PC-9 (cell line): ENCODE measurements at regions not wholly inside any gene's neighbourhood (a gene's known extent, or its start where the extent isn't known, plus 50 kb on each side); places are given as distances from the start of the nearest gene placed in this dataset.

Experiments
- BruUV-seq: library from RNA; stranded (reverse); fragments of 400-500 nt; replicated peaks from 2 replicates; lab custom pipeline; 2021; lab: Mats Ljungman, UMichigan
- CTCF ChIA-PET: fragments of 300-600 bp; sonication (Branson Sonifier 250); formaldehyde crosslinking; loops from one replicate; lab custom pipeline; 2022; ENCODE audit warnings: antibody characterized with exemption; lab: Charles Lee
- POLR2A ChIA-PET: fragments of 300-600 bp; sonication (Branson Sonifier 250); formaldehyde crosslinking; loops from one replicate; lab custom pipeline; 2022; ENCODE audit warnings: antibody characterized with exemption; ENCODE audit not compliant: unreplicated experiment; lab: Charles Lee
- DNase-seq, 2 experiments: peaks; one replicate each; pipeline versions ENCODE4 v3.0.0 to v3.0.0-alpha.2; 2015 to 2022; ENCODE audit warnings: mixed read lengths in 1 of 2
- H2AFZ ChIP-seq: fragments of 200-600 bp; sonication (generic); 2 replicates; pipeline ENCODE4 v1.8.1; 2017; ENCODE audit warnings: antibody characterized with exemption
- H3F3A ChIP-seq: fragments of 200-600 bp; sonication (generic); 2 replicates; pipeline ENCODE4 v1.8.1; 2017; ENCODE audit warnings: antibody characterized with exemption, mild to moderate bottlenecking, low read depth; ENCODE audit not compliant: insufficient read depth
- H3K27ac ChIP-seq: fragments of 200-600 bp; sonication (generic); 2 replicates; pipeline ENCODE4 v1.6.1; 2016; ENCODE audit warnings: mixed run types
- H3K27me3 ChIP-seq: fragments of 200-600 bp; sonication (generic); 2 replicates; pipeline ENCODE4 v1.6.1; 2016; ENCODE audit warnings: low read depth, mixed run types; ENCODE audit not compliant: insufficient read depth
- H3K36me3 ChIP-seq: fragments of 200-600 bp; sonication (generic); 2 replicates; pipeline ENCODE4 v1.6.1; 2016; ENCODE audit warnings: low read depth, mixed run types
- H3K4me1 ChIP-seq: fragments of 200-600 bp; sonication (generic); replicated peaks from 2 replicates; pipeline ENCODE4 v1.6.1; 2016; ENCODE audit warnings: mixed run types; ENCODE audit not compliant: insufficient read depth
- H3K4me2 ChIP-seq: fragments of 200-600 bp; sonication (generic); 2 replicates; pipeline ENCODE4 v1.6.1; 2017; ENCODE audit warnings: mixed run types
- H3K4me3 ChIP-seq: fragments of 200-600 bp; sonication (generic); 2 replicates; pipeline ENCODE4 v1.6.1; 2016; ENCODE audit warnings: mixed run types
- H3K79me2 ChIP-seq: fragments of 200-600 bp; sonication (generic); 2 replicates; pipeline ENCODE4 v1.6.1; 2017; ENCODE audit warnings: low read depth, mixed run types
- H3K9me2 ChIP-seq: fragments of 200-600 bp; sonication (generic); 2 replicates; pipeline ENCODE4 v1.8.1; 2017; ENCODE audit warnings: mild to moderate bottlenecking; ENCODE audit not compliant: insufficient read depth
- H3K9me3 ChIP-seq: fragments of 200-600 bp; sonication (generic); 2 replicates; pipeline ENCODE4 v1.8.1; 2016; ENCODE audit warnings: low read depth; ENCODE audit not compliant: insufficient read depth
- H4K20me1 ChIP-seq: fragments of 200-600 bp; sonication (generic); 2 replicates; pipeline ENCODE4 v1.8.1; 2017; ENCODE audit not compliant: insufficient read depth
- CTCF ChIP-seq: fragments of 200-600 bp; sonication (generic); conservative IDR thresholded peaks from 2 replicates; pipeline ENCODE4 v1.6.1; 2017; ENCODE audit warnings: mixed run types, antibody characterized with exemption, mild to moderate bottlenecking, moderate library complexity
- EZH2 ChIP-seq: fragments of 200-600 bp; sonication (generic); IDR thresholded peaks from 2 replicates; pipeline ENCODE4 v1.8.0; 2017; ENCODE audit warnings: antibody characterized with exemption, low read depth
- intact Hi-C: fragments of 100-400 bp; cut with micrococcal nuclease; formaldehyde crosslinking; loops from one replicate; pipeline ENCODE4 v1.10.0; 2022; ENCODE audit not compliant: unreplicated experiment

- CTCF ChIA-PET, result no interaction called here
- no TSS peak for BruUV-seq
- no peaks in the 10 kb centered on the region for H3K9me2 ChIP-seq
- TF ChIP-seq EZH2, result no peak
- TF ChIP-seq CTCF, result no peak
- no peak overlapping the region for H2AFZ ChIP-seq
- intact Hi-C loops, result no loop called here
- H4K20me1 ChIP-seq, result no peaks in the 10 kb centered on the region
- POLR2A ChIA-PET, result no interaction called here
- no peaks in the 10 kb centered on the region for H3K9me3 ChIP-seq
- H3K36me3 ChIP-seq, result no peaks in the 10 kb centered on the region
- no peaks in the 10 kb centered on the region for H3K4me1 ChIP-seq
- H3K4me2 ChIP-seq, result no peak overlapping the region
- no peak overlapping the region for H3K27ac ChIP-seq
- peaks cover 85% of the 10 kb centered on the region for H3K27me3 ChIP-seq
- H3F3A ChIP-seq, result no peaks in the 10 kb centered on the region
- no peak for DNase-seq
- H3K79me2 ChIP-seq, result no peaks in the 10 kb centered on the region
- H3K4me3 ChIP-seq, result no peak overlapping the region
These were observed 177.7 kb downstream of the DLL1 start for GRCh38 chr6:170113141-170113540.

GRCh38 chr6:170112583-170112860, 178.4 kb downstream of the DLL1 start:
- Histone ChIP-seq H3K4me2 (no peak overlapping the region), H3F3A (no peaks in the 10 kb centered on the region), H3K9me2 (no peaks in the 10 kb centered on the region), H3K4me3 (no peak overlapping the region), H3K36me3 (no peaks in the 10 kb centered on the region), H3K9me3 (no peaks in the 10 kb centered on the region), H4K20me1 (no peaks in the 10 kb centered on the region), H2AFZ (no peak overlapping the region), H3K27me3 (peaks cover 86% of the 10 kb centered on the region), H3K27ac (no peak overlapping the region), H3K4me1 (no peaks in the 10 kb centered on the region), H3K79me2 (no peaks in the 10 kb centered on the region)
- intact Hi-C loops, result no loop called here
- DNase-seq, result no peak
- ChIA-PET POLR2A (no interaction called here), CTCF (no interaction called here)
- TF ChIP-seq CTCF (no peak), EZH2 (no peak)
- BruUV-seq, result no TSS peak

GRCh38 chr6:170111816-170112582, 178.9 kb downstream of the DLL1 start:
- no TSS peak for BruUV-seq
- H3K9me3 ChIP-seq, result no peaks in the 10 kb centered on the region
- no peak overlapping the region for H3K4me3 ChIP-seq
- no peak for DNase-seq
- ChIA-PET POLR2A (no interaction called here), CTCF (no interaction called here)
- intact Hi-C loops, result no loop called here
- H4K20me1 ChIP-seq, result no peaks in the 10 kb centered on the region
- H3F3A ChIP-seq, result no peaks in the 10 kb centered on the region
- TF ChIP-seq EZH2 (no peak), CTCF (no peak)
- no peak overlapping the region for H3K4me2 ChIP-seq
- peaks cover 86% of the 10 kb centered on the region for H3K27me3 ChIP-seq
- no peaks in the 10 kb centered on the region for H3K4me1 ChIP-seq
- no peaks in the 10 kb centered on the region for H3K36me3 ChIP-seq
- no peak overlapping the region for H3K27ac ChIP-seq
- H3K79me2 ChIP-seq, result no peaks in the 10 kb centered on the region
- H2AFZ ChIP-seq, result no peak overlapping the region
- no peaks in the 10 kb centered on the region for H3K9me2 ChIP-seq
